Gastroesophageal sphincter (tissue), 4 donors: ENCODE measurements at regions not wholly inside any gene's neighbourhood (a gene's known extent, or its start where the extent isn't known, plus 50 kb on each side); places are given as distances from the start of the nearest gene placed in this dataset.
A peak's percentile ranks its signal among the peaks of the same experiment; 100 is the strongest.

Source experiments
- ATAC-seq: fragments of 150-250 bp; one replicate; pipeline ENCODE4 v1.9.1; 2016; ENCODE audit warnings: mild to moderate bottlenecking, moderate library complexity
- H3K27ac ChIP-seq, 4 donors: fragments of 200-600 bp; sonication (generic) in 3 of 4; 1 replicate in 3 of 4; 2 replicates in 1 of 4; pipeline ENCODE4 v1.5.1; 2016 to 2019
- H3K27me3 ChIP-seq: fragments of 200-600 bp; sonication (generic); one replicate; pipeline ENCODE4 v1.5.1; 2019
- H3K36me3 ChIP-seq, 2 donors: fragments of 200-600 bp; sonication (generic); one replicate each; pipeline ENCODE4 v1.5.1; 2019; ENCODE audit warnings: control low read depth in 1 of 2
- H3K4me1 ChIP-seq, 3 donors: fragments of 200-600 bp; sonication (generic); 1 replicate in 2 of 3; 2 replicates in 1 of 3; pipeline ENCODE4 v1.5.1; 2016 to 2019; ENCODE audit warnings: control low read depth in 2 of 3
- H3K4me3 ChIP-seq, 2 donors: fragments of 200-600 bp; sonication (generic); one replicate each; pipeline ENCODE4 v1.5.1; 2019; ENCODE audit warnings: mild to moderate bottlenecking in 1 of 2, moderate library complexity in 1 of 2
- H3K9me3 ChIP-seq, 3 donors: fragments of 200-600 bp; sonication (generic); one replicate each; pipeline ENCODE4 v1.5.1; 2017 to 2019; ENCODE audit warnings: control low read depth in 2 of 3
- CTCF ChIP-seq, 4 experiments: fragments of 200-600 bp in 2 of 4; fragments of 450-650 bp in 2 of 4; sonication (generic) in 1 of 4; IDR thresholded peaks; one replicate each; pipeline ENCODE4 v1.5.1; 2017 to 2019; ENCODE audit warnings: antibody characterized with exemption in 4 of 4, mild to moderate bottlenecking in 2 of 4, moderate library complexity in 2 of 4
- EP300 ChIP-seq: sonication (generic); formaldehyde crosslinking; IDR thresholded peaks from one replicate; pipeline ENCODE4 v1.6.1; 2017; ENCODE audit warnings: antibody characterized with exemption, mild to moderate bottlenecking
- POLR2A ChIP-seq, 2 donors: fragments of 450-650 bp; IDR thresholded peaks; one replicate each; pipeline ENCODE4 v1.6.1; 2017; ENCODE audit warnings: antibody characterized with exemption in 2 of 2, mild to moderate bottlenecking in 2 of 2, moderate library complexity in 1 of 2
- POLR2AphosphoS5 ChIP-seq: sonication (generic); formaldehyde crosslinking; IDR thresholded peaks from one replicate; pipeline ENCODE4 v1.6.1; 2017; ENCODE audit warnings: antibody characterized with exemption
- WGBS, 2 donors: methylation state at CpG; one replicate each; pipeline ENCODE4 v1.1.5; 2018; ENCODE audit warnings: low coverage in 1 of 2; 5-methylcytosine and 5-hydroxymethylcytosine counted together

GRCh38 chr6:26197933-26198721 lies 110.9 kb downstream of the HFE start:
- H3K4me3 ChIP-seq = peak overlapping the region; percentile 52
- H3K27me3 ChIP-seq = peaks cover 7% of the 10 kb centered on the region
- H3K36me3 ChIP-seq = no peaks in the 10 kb centered on the region
- H3K27ac ChIP-seq = peak overlapping the region; percentile 89 to 96 (median 92)
- H3K9me3 ChIP-seq = no peaks in the 10 kb centered on the region
- 2% methylated on average over 26 of the region's 26 CpGs for WGBS, 2 donors
- peaks cover 0 to 42% (median 7%) of the 10 kb centered on the region in 3 donors for H3K4me1 ChIP-seq
- ATAC-seq = no peak
- TF ChIP-seq EP300 = no peak
- peak in 1 of 2 donors; percentile 6 for TF ChIP-seq POLR2A (IDR thresholded peaks at IDR 0.05)

GRCh38 chr6:26198722-26199056 lies 111.5 kb downstream of the HFE start:
- ATAC-seq = peak; percentile 3
- Histone ChIP-seq H3K4me1 (peaks cover 0 to 47% (median 7%) of the 10 kb centered on the region in 3 donors), H3K27ac (peak overlapping the region; percentile 89 to 96 (median 92)), H3K4me3 (peak overlapping the region; percentile 52), H3K9me3 (no peaks in the 10 kb centered on the region), H3K27me3 (peaks cover 7% of the 10 kb centered on the region), H3K36me3 (no peaks in the 10 kb centered on the region)
- 0% methylated on average over 7 to 12 of the region's 12 CpGs for WGBS, 2 donors
- TF ChIP-seq POLR2AphosphoS5 = no peak
- no peak for TF ChIP-seq POLR2A (IDR thresholded peaks at IDR 0.05)
- TF ChIP-seq CTCF (IDR thresholded peaks at IDR 0.05) = no peak
- no peak for TF ChIP-seq EP300

GRCh38 chr6:26199057-26199772 lies 112.0 kb downstream of the HFE start:
- Histone ChIP-seq H3K36me3 (no peaks in the 10 kb centered on the region), H3K9me3 (no peaks in the 10 kb centered on the region), H3K27me3 (peaks cover 7% of the 10 kb centered on the region), H3K27ac (peak overlapping the region; percentile 89 to 96 (median 92)), H3K4me3 (peak overlapping the region; percentile 52), H3K4me1 (peaks cover 0 to 50% (median 7%) of the 10 kb centered on the region in 3 donors)
- WGBS, 2 donors = 0% methylated on average over 15 to 30 of the region's 42 CpGs
- TF ChIP-seq POLR2A (IDR thresholded peaks at IDR 0.05) (peak; percentile 92 to 95), EP300 (no peak), POLR2AphosphoS5 (peak; percentile 98), CTCF (IDR thresholded peaks at IDR 0.05) (peak in 1 of 4 experiments; percentile 12)
- peak; percentile 85 for ATAC-seq

GRCh38 chr6:26199773-26200764 lies 112.8 kb downstream of the HFE start:
- Histone ChIP-seq H3K4me3 (peak overlapping the region; percentile 52), H3K4me1 (peaks cover 0 to 44% (median 7%) of the 10 kb centered on the region in 3 donors), H3K27ac (peak overlapping the region; percentile 49 to 96 (median 92)), H3K27me3 (peaks cover 7% of the 10 kb centered on the region), H3K9me3 (no peaks in the 10 kb centered on the region), H3K36me3 (no peaks in the 10 kb centered on the region)
- no peak for TF ChIP-seq POLR2A (IDR thresholded peaks at IDR 0.05)
- 23 to 24% methylated on average over 7 to 10 of the region's 20 CpGs for WGBS, 2 donors
- no peak for ATAC-seq

- Histone ChIP-seq H3K4me3 (no peak overlapping the region), H3K27me3 (peaks cover 12% of the 10 kb centered on the region), H3K36me3 (no peaks in the 10 kb centered on the region), H3K9me3 (no peaks in the 10 kb centered on the region), H3K27ac (no peak overlapping the region), H3K4me1 (peaks cover 0 to 38% (median 4%) of the 10 kb centered on the region in 3 donors)
- no peak for TF ChIP-seq POLR2A (IDR thresholded peaks at IDR 0.05)
- TF ChIP-seq CTCF (IDR thresholded peaks at IDR 0.05) = no peak
- TF ChIP-seq POLR2AphosphoS5 = no peak
- no peak for TF ChIP-seq EP300
- 79 to 92% methylated on average over 2 to 16 of the region's 16 CpGs for WGBS, 2 donors
- ATAC-seq = no peak
Measured at GRCh38 chr6:26200918-26201721, 113.9 kb downstream of the HFE start.
